CD4-positive, alpha-beta T cell treated with Interleukin-10 for 1 hour (primary cell): ENCODE measurements at regions not wholly inside any gene's neighbourhood (a gene's known extent, or its start where the extent isn't known, plus 50 kb on each side); places are given as distances from the start of the nearest gene placed in this dataset.

Source experiments
- DNase-seq: peaks from one replicate; pipeline ENCODE4 v3.0.0-alpha.2; 2020

DNA sequence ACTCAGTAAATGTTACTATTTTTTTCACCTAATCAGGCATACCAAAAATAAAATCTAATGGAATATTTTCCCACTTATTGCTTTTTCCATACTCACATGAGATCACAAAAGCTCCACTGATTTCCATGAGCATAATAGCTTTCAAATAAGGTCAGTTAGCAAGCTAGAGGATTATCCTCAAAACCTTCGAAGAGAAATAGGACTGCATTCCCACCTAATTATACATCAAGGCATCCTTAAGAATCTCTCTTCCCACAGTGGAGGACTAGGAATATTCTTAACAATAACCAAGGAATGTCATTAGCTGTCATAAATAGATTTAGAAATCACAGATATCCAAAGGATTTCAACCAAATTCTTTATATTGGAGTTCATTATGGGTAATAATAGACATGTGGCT lies 127.9 kb upstream of the STT3B start:
- DNase-seq = no peak

- no peak for DNase-seq
These were observed 127.2 kb upstream of the STT3B start for GRCh38 chr3:31405515-31405914.

GRCh38 chr3:31406896-31407295 lies 125.8 kb upstream of the STT3B start:
- no peak for DNase-seq

GRCh38 chr3:31407665-31408064 lies 125.1 kb upstream of the STT3B start:
- DNase-seq = no peak

- no peak for DNase-seq
These were observed 124.0 kb upstream of the STT3B start for GRCh38 chr3:31408720-31409119.

DNA sequence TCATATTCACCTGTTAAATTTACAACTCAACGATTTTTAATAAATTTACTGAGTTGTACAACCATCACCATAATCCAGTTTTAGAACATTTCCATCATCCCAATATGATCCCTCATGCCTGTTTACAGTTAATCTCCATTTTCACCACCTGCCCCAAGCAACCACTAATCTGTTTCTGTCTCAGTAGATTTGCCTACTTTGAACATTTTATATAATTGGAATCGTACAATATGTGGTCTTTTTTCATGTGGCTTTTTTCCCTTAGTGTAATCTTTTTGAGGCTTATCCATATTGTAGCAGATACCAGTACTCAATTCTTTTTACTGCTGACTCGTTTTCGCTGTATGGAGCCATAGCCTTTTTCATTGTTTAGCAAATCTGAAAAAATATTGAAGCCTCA lies 123.3 kb upstream of the STT3B start:
- no peak for DNase-seq

DNA sequence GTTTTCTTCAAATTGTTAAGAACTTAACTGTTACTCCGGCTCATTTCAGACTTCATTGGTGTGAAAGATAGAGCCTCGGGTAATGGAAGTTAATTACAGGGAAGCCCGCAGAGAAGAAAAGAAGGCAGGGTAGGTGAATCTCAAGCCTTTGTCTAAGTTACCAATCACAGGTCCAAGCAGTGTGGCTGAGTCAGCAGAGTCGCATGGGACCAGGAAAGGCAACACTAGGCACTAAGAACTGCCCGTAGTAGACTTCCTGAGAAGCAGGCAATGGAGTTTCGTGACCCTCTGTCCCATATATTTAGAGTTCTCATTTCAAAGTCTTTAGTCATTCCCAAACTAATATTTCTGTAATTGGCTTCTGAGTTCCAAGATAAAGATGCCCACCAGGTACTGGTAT lies 122.9 kb upstream of the STT3B start:
- DNase-seq = no peak

GRCh38 chr3:31410411-31410810 lies 122.3 kb upstream of the STT3B start:
- no peak for DNase-seq

GRCh38 chr3:31412832-31413231 lies 119.9 kb upstream of the STT3B start:
- DNase-seq = no peak

DNA sequence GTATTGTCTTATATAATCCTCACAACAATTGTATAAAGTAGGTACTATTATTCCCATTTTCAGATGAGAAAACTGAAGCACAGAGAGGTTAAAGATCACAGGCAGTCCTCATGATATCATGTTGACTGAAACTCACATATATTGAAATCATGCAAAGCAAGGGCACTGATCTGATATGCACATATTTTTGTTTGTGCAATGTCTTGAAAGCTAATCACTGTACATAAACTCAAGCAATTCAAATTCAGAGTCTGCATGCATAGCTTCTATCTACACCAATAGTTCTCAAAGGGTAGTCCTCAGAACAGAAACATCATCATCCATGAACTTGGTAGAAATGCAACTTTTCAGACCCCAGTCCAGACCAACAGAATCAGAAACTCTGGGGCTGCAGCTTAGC lies 119.2 kb upstream of the STT3B start:
- no peak for DNase-seq

DNA sequence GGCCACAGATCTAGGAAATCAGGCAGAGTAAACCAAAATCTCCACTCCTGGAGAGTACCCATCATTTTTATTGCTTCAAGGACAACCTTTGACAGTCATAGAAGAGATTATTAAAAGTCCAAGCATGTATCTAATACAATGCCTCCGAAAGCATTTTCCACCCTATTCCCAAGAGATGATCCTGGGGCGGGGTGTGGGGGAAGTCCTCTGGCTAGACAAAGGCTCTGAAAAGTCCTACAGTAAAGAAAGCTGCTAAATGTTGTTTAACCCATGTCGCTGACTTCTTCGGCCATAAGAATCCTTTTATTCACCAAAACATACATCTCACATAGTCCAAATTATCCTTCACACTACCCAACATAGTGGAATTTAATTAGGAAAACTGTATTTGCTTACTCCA lies 115.7 kb upstream of the STT3B start:
- no peak for DNase-seq

GRCh38 chr3:31417486-31417885 lies 115.2 kb upstream of the STT3B start:
- no peak for DNase-seq

- DNase-seq = no peak
These were observed 112.4 kb upstream of the STT3B start for GRCh38 chr3:31420311-31420710.

DNA sequence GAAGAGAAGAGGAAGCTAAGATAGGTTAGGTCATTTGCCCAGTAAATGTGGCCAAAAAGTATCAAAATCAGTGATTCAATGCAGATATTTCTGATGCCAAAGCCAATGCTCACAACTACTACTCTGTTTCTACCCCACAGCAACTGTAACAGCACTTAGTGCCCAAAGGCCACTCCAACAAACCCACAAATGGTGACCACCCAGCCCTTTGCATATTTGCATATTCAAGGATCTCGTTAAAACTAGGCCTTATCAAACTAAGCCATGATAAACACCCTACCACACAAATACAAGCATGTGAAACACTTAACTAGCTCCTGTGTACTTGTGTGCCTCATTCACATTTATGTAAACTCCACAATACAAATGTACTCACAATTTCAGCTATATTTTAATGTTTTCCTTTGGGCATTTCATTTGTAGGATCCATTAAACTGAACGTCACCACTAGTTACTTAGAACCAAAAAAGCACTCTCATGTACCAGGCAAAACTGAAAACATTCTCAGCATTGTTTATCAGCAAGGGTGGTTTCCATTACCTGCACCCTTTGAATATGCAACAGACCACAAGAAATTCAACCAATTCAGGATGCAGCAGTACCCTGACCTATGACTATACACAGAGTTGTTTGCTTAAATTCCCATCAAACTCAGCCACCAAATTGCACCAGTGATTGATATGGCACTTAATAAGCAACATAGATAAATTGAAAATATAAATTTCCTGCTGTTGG lies 111.2 kb upstream of the STT3B start:
- DNase-seq = peak; percentile 28

GRCh38 chr3:31422237-31422636 lies 110.5 kb upstream of the STT3B start:
- DNase-seq = no peak

GRCh38 chr3:31423482-31423881 lies 109.2 kb upstream of the STT3B start:
- DNase-seq = no peak

GRCh38 chr3:31425401-31425800 lies 107.3 kb upstream of the STT3B start:
- DNase-seq = no peak

GRCh38 chr3:31427623-31428022 lies 105.1 kb upstream of the STT3B start:
- no peak for DNase-seq

GRCh38 chr3:31431321-31431720 lies 101.4 kb upstream of the STT3B start:
- DNase-seq = no peak

GRCh38 chr3:31432897-31433678 lies 99.6 kb upstream of the STT3B start:
- no peak for DNase-seq

DNA sequence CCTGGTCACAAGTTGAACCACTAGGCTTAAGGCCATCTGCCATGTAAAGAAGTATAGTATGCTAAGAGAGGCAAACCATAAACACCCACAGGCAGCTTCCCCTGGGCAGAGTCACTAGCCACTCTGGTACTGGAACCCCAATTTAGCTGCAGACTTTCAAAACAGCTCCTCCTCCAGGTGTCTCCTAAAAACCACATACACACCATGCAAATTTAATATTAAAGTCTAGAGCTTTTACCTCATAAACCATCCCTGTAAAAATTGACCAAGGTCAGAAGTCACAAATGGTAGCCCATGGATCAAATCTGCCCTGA lies 99.1 kb upstream of the STT3B start:
- DNase-seq = no peak

DNA sequence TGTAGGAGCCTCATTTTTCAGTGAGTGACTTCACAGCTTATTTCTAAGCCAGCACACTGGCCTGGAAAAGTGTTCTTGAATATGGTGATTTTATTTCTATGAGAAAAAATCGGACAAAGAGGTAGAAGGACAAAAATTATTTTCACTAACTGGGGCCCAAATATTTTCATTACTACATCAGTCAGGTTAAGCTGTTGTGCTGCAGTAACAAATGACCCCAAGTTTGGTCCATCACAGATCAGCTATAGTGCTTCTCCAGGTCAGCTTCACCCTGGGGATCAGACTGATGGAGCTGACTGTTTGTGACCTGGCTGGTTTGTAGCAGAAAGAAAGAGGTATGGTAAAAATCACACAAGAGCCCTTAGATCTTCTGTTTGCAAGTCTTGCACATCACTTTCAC lies 97.9 kb upstream of the STT3B start:
- DNase-seq = no peak

DNA sequence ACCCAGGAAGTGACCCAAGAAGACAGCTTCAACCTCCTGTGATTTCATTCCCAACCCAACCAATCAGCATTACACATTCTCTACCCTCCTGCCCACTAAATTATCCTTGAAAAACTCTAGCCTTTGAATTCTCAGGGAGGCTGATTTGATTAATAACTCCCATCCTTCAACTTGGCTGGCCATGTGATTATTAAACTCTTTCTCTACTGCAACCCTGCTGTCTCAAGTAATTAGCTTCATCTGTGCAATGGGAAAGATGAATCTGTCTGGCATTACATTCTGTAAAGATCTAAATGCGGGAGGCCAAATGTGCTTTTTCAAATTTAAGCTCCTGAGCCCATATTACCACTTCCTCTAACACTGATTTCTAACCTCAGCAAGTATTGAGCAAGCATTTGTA lies 95.9 kb upstream of the STT3B start:
- no peak for DNase-seq

DNA sequence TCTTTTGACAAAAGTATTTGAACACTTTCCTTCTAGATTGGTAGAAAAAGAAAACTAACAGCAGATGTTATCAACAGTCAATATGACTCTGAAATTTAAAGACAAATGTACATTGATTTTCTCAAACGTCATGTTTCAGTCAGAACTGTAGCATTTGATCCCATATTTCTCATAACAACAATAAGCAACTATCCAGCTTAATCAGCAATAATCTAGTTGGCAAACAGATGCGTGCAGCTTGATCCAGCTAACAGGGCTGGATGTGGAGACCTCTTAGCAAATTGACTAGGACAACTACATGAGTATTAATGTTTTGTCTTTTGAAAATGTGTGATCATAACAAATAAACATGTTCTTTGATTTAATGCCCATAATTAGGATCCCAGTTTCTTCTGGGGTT lies 94.0 kb upstream of the STT3B start:
- DNase-seq = no peak
